ENCODE measurements at regions not wholly inside any gene's neighbourhood (a gene's known extent, or its start where the extent isn't known, plus 50 kb on each side); places are given as distances from the start of the nearest gene placed in this dataset.

- ChIA-PET CTCF (no interaction called here), POLR2A (no interaction called here)
- Histone ChIP-seq H3K36me3 (ENCODE audit: control insufficient read depth, insufficient read depth, low read length) (no peaks in the 10 kb centered on the region), H3K4me1 (ENCODE audit: control insufficient read depth, insufficient read depth, low read length) (no peaks in the 10 kb centered on the region), H3K4me3 (ENCODE audit: low read depth in 2 of 2, low read length in 2 of 2) (no peak overlapping the region), H3K9me3 (ENCODE audit: control insufficient read depth, insufficient read depth, low read depth, low read length) (no peaks in the 10 kb centered on the region), H3K27me3 (ENCODE audit: control insufficient read depth, insufficient read depth, low read length) (no peaks in the 10 kb centered on the region), H3K27ac (ENCODE audit: low read length) (no peak overlapping the region)
- intact Hi-C loops (cut with micrococcal nuclease; ENCODE audit: unreplicated experiment) (no loop called here), in situ Hi-C loops (cut with HindIII; ENCODE audit: low pct_unique_long_range_greater_than_20kb, low sequenced_read_pairs) (no loop called here)
- no peak for DNase-seq (ENCODE audit: low read depth, low spot score)
- no TSS peak for BruUV-seq (replicated peaks)
- TF ChIP-seq, protein P1, sequence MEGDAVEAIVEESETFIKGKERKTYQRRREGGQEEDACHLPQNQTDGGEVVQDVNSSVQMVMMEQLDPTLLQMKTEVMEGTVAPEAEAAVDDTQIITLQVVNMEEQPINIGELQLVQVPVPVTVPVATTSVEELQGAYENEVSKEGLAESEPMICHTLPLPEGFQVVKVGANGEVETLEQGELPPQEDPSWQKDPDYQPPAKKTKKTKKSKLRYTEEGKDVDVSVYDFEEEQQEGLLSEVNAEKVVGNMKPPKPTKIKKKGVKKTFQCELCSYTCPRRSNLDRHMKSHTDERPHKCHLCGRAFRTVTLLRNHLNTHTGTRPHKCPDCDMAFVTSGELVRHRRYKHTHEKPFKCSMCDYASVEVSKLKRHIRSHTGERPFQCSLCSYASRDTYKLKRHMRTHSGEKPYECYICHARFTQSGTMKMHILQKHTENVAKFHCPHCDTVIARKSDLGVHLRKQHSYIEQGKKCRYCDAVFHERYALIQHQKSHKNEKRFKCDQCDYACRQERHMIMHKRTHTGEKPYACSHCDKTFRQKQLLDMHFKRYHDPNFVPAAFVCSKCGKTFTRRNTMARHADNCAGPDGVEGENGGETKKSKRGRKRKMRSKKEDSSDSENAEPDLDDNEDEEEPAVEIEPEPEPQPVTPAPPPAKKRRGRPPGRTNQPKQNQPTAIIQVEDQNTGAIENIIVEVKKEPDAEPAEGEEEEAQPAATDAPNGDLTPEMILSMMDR (IDR thresholded peaks at IDR 0.05), result no peak
- no peak for TF ChIP-seq REST (IDR thresholded peaks at IDR 0.05; ENCODE audit: insufficient read depth in 1 of 2, low read depth in 2 of 2, low read length in 1 of 2)
- TF ChIP-seq SIN3A (IDR thresholded peaks at IDR 0.05; ENCODE audit: borderline replicate concordance, insufficient read depth, low read depth, low read length), result no peak
- TF ChIP-seq POLR2AphosphoS5 (IDR thresholded peaks at IDR 0.05; ENCODE audit: low read depth, low read length), result no peak
- TF ChIP-seq TCF7L2 (IDR thresholded peaks at IDR 0.05; ENCODE audit: low read depth, low read length), result no peak
- no peak for ATAC-seq
These were observed 360.6 kb upstream of the SGO1 start for GRCh38 chr3:20546636-20547035.

GRCh38 chr3:20543535-20544226 is 357.7 kb upstream of the SGO1 start:
- no peaks in the 10 kb centered on the region for H3K36me3 ChIP-seq (ENCODE audit: control insufficient read depth, insufficient read depth, low read length)
- CTCF ChIA-PET, result no interaction called here
- in situ Hi-C loops (cut with HindIII; ENCODE audit: low pct_unique_long_range_greater_than_20kb, low sequenced_read_pairs), result no loop called here
- no TSS peak for BruUV-seq (replicated peaks)
- no peaks in the 10 kb centered on the region for H3K27me3 ChIP-seq (ENCODE audit: control insufficient read depth, insufficient read depth, low read length)
- intact Hi-C loops (cut with micrococcal nuclease; ENCODE audit: unreplicated experiment), result no loop called here
- no peak for ATAC-seq
- TF ChIP-seq TCF7L2 (IDR thresholded peaks at IDR 0.05; ENCODE audit: low read depth, low read length), result no peak
- TF ChIP-seq, protein P1 (IDR thresholded peaks at IDR 0.05), result no peak
- POLR2A ChIA-PET, result no interaction called here
- no peak for DNase-seq (ENCODE audit: low read depth, low spot score)
- no peak overlapping the region for H3K4me3 ChIP-seq (ENCODE audit: low read depth in 2 of 2, low read length in 2 of 2)
- no peaks in the 10 kb centered on the region for H3K4me1 ChIP-seq (ENCODE audit: control insufficient read depth, insufficient read depth, low read length)
- H3K27ac ChIP-seq (ENCODE audit: low read length), result no peak overlapping the region
- H3K9me3 ChIP-seq (ENCODE audit: control insufficient read depth, insufficient read depth, low read depth, low read length), result no peaks in the 10 kb centered on the region

Data from Panc1 (cell line).